ENCODE measurements at regions not wholly inside any gene's neighbourhood (a gene's known extent, or its start where the extent isn't known, plus 50 kb on each side); places are given as distances from the start of the nearest gene placed in this dataset.

GRCh38 chr2:150784389-150784788 is 296.9 kb upstream of the RND3 start:
- H3K4me2 ChIP-seq: no peak overlapping the region
- no peaks in the 10 kb centered on the region for H3K79me2 ChIP-seq (ENCODE audit: low read depth)
- no peak overlapping the region for H3K27ac ChIP-seq
- Mint-ChIP-seq H3K36me3 (no peaks in the 10 kb centered on the region), H3K9me3 (no peaks in the 10 kb centered on the region), H3K4me1 (peaks cover 5% of the 10 kb centered on the region), H3K27me3 (ENCODE audit: insufficient read depth, low read depth) (no peaks in the 10 kb centered on the region), H3K4me3 (no peak overlapping the region), H3K27ac (no peak overlapping the region)
- no peak overlapping the region for H3K9ac ChIP-seq
- H3K4me1 ChIP-seq: no peaks in the 10 kb centered on the region
- H2AFZ ChIP-seq (replicated peaks): no peak overlapping the region
- no peaks in the 10 kb centered on the region for H3K27me3 ChIP-seq
- H3F3A ChIP-seq (ENCODE audit: low read depth): no peaks in the 10 kb centered on the region
- no peaks in the 10 kb centered on the region for H3K9me3 ChIP-seq (ENCODE audit: low read depth)
- no peak for DNase-seq (ENCODE audit: low spot score)
- TF ChIP-seq EZH2 (IDR thresholded peaks at IDR 0.05): no peak
- TF ChIP-seq EZH2phosphoT487 (IDR thresholded peaks at IDR 0.05): no peak
- TF ChIP-seq CTCF (IDR thresholded peaks at IDR 0.05): no peak
- H4K20me1 ChIP-seq (ENCODE audit: low read depth): no peaks in the 10 kb centered on the region
- H3K4me3 ChIP-seq: no peak overlapping the region
- H3K36me3 ChIP-seq: no peaks in the 10 kb centered on the region

GRCh38 chr2:150783896-150784295 is 296.4 kb upstream of the RND3 start:
- Mint-ChIP-seq H3K27ac (no peak overlapping the region), H3K4me1 (peaks cover 5% of the 10 kb centered on the region), H3K27me3 (ENCODE audit: insufficient read depth, low read depth) (no peaks in the 10 kb centered on the region), H3K36me3 (no peaks in the 10 kb centered on the region), H3K9me3 (no peaks in the 10 kb centered on the region), H3K4me3 (no peak overlapping the region)
- H3K4me1 ChIP-seq: no peaks in the 10 kb centered on the region
- no peak for TF ChIP-seq EZH2phosphoT487 (IDR thresholded peaks at IDR 0.05)
- no peak for TF ChIP-seq CTCF (IDR thresholded peaks at IDR 0.05)
- TF ChIP-seq EZH2 (IDR thresholded peaks at IDR 0.05): no peak
- H2AFZ ChIP-seq (replicated peaks): no peak overlapping the region
- no peaks in the 10 kb centered on the region for H3F3A ChIP-seq (ENCODE audit: low read depth)
- H3K27ac ChIP-seq: no peak overlapping the region
- no peaks in the 10 kb centered on the region for H3K36me3 ChIP-seq
- no peak overlapping the region for H3K4me3 ChIP-seq
- H4K20me1 ChIP-seq (ENCODE audit: low read depth): no peaks in the 10 kb centered on the region
- H3K9me3 ChIP-seq (ENCODE audit: low read depth): no peaks in the 10 kb centered on the region
- H3K9ac ChIP-seq: no peak overlapping the region
- no peak overlapping the region for H3K4me2 ChIP-seq
- H3K27me3 ChIP-seq: no peaks in the 10 kb centered on the region
- no peak for DNase-seq (ENCODE audit: low spot score)
- no peaks in the 10 kb centered on the region for H3K79me2 ChIP-seq (ENCODE audit: low read depth)

GRCh38 chr2:150783015-150783414 is 295.5 kb upstream of the RND3 start:
- no peaks in the 10 kb centered on the region for H3K27me3 Mint-ChIP-seq (ENCODE audit: insufficient read depth, low read depth)
- no peak for DNase-seq (ENCODE audit: low spot score)
- H3K9ac ChIP-seq: no peak overlapping the region
- peaks cover 10% of the 10 kb centered on the region for H3K4me1 Mint-ChIP-seq
- H3K27ac Mint-ChIP-seq: no peak overlapping the region
- no peak for TF ChIP-seq CTCF (IDR thresholded peaks at IDR 0.05)
- TF ChIP-seq EZH2phosphoT487 (IDR thresholded peaks at IDR 0.05): no peak
- TF ChIP-seq EZH2 (IDR thresholded peaks at IDR 0.05): no peak
- no peaks in the 10 kb centered on the region for H3K36me3 Mint-ChIP-seq
- no peaks in the 10 kb centered on the region for H4K20me1 ChIP-seq (ENCODE audit: low read depth)
- H3K27ac ChIP-seq: no peak overlapping the region
- H3K9me3 ChIP-seq (ENCODE audit: low read depth): no peaks in the 10 kb centered on the region
- no peaks in the 10 kb centered on the region for H3K4me1 ChIP-seq
- H3K4me2 ChIP-seq: no peak overlapping the region
- H3K27me3 ChIP-seq: no peaks in the 10 kb centered on the region
- H3F3A ChIP-seq (ENCODE audit: low read depth): no peaks in the 10 kb centered on the region
- H2AFZ ChIP-seq (replicated peaks): no peak overlapping the region
- no peaks in the 10 kb centered on the region for H3K79me2 ChIP-seq (ENCODE audit: low read depth)
- H3K4me3 Mint-ChIP-seq: no peak overlapping the region
- H3K9me3 Mint-ChIP-seq: no peaks in the 10 kb centered on the region
- H3K36me3 ChIP-seq: no peaks in the 10 kb centered on the region
- H3K4me3 ChIP-seq: no peak overlapping the region

- Histone ChIP-seq H3K27ac (no peak overlapping the region), H3F3A (ENCODE audit: low read depth) (no peaks in the 10 kb centered on the region), H3K79me2 (ENCODE audit: low read depth) (no peaks in the 10 kb centered on the region), H3K4me1 (no peaks in the 10 kb centered on the region), H3K36me3 (no peaks in the 10 kb centered on the region), H3K9me3 (ENCODE audit: low read depth) (no peaks in the 10 kb centered on the region), H4K20me1 (ENCODE audit: low read depth) (no peaks in the 10 kb centered on the region), H2AFZ (replicated peaks) (no peak overlapping the region), H3K27me3 (no peaks in the 10 kb centered on the region), H3K9ac (no peak overlapping the region), H3K4me2 (no peak overlapping the region), H3K4me3 (no peak overlapping the region)
- Mint-ChIP-seq H3K9me3 (no peaks in the 10 kb centered on the region), H3K4me3 (no peak overlapping the region), H3K4me1 (peaks cover 10% of the 10 kb centered on the region), H3K27ac (no peak overlapping the region), H3K27me3 (ENCODE audit: insufficient read depth, low read depth) (no peaks in the 10 kb centered on the region), H3K36me3 (no peaks in the 10 kb centered on the region)
- TF ChIP-seq EZH2phosphoT487 (IDR thresholded peaks at IDR 0.05) (no peak), EZH2 (IDR thresholded peaks at IDR 0.05) (no peak), CTCF (IDR thresholded peaks at IDR 0.05) (no peak)
- DNase-seq (ENCODE audit: low spot score): no peak
Measured at GRCh38 chr2:150782613-150783012, 295.1 kb upstream of the RND3 start.
